Fibroblast of pulmonary artery (primary cell): ENCODE measurements at regions not wholly inside any gene's neighbourhood (a gene's known extent, or its start where the extent isn't known, plus 50 kb on each side); places are given as distances from the start of the nearest gene placed in this dataset.

Source experiments
- DNase-seq: peaks from one replicate; pipeline ENCODE4 v3.0.0-alpha.2; 2010; ENCODE audit warnings: low read depth
- H3K4me3 ChIP-seq: replicated peaks from 2 replicates; pipeline ENCODE4 v1.5.1; 2011; ENCODE audit warnings: low read depth, mild to moderate bottlenecking, control low read depth, low read length, moderate library complexity
- TF ChIP-seq, protein P1 (sequence below): IDR thresholded peaks from 2 replicates; pipeline ENCODE4 v1.5.1; 2011; ENCODE audit warnings: mild to moderate bottlenecking, control low read depth, low read length, inconsistent platforms; ENCODE audit errors: missing control alignments

GRCh38 chr18:21955757-21956652, 213.4 kb upstream of the GATA6 start:
- TF ChIP-seq, protein P1, sequence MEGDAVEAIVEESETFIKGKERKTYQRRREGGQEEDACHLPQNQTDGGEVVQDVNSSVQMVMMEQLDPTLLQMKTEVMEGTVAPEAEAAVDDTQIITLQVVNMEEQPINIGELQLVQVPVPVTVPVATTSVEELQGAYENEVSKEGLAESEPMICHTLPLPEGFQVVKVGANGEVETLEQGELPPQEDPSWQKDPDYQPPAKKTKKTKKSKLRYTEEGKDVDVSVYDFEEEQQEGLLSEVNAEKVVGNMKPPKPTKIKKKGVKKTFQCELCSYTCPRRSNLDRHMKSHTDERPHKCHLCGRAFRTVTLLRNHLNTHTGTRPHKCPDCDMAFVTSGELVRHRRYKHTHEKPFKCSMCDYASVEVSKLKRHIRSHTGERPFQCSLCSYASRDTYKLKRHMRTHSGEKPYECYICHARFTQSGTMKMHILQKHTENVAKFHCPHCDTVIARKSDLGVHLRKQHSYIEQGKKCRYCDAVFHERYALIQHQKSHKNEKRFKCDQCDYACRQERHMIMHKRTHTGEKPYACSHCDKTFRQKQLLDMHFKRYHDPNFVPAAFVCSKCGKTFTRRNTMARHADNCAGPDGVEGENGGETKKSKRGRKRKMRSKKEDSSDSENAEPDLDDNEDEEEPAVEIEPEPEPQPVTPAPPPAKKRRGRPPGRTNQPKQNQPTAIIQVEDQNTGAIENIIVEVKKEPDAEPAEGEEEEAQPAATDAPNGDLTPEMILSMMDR: peak; percentile 99
- H3K4me3 ChIP-seq: no peak overlapping the region
- peak; percentile 79 for DNase-seq

- TF ChIP-seq, protein P1: no peak
- DNase-seq: no peak
Measured at GRCh38 chr18:21958263-21958662, 211.1 kb upstream of the GATA6 start.

GRCh38 chr18:21958707-21959450, 210.5 kb upstream of the GATA6 start:
- TF ChIP-seq, protein P1: no peak
- H3K4me3 ChIP-seq: no peak overlapping the region
- no peak for DNase-seq

More at GRCh38 chr18:21958263-21958662, 211.1 kb upstream of the GATA6 start:
- H3K4me3 ChIP-seq: no peak overlapping the region

GRCh38 chr18:21960189-21960588, 209.2 kb upstream of the GATA6 start:
- TF ChIP-seq, protein P1: no peak
- no peak overlapping the region for H3K4me3 ChIP-seq
- DNase-seq: peak; percentile 38

DNA sequence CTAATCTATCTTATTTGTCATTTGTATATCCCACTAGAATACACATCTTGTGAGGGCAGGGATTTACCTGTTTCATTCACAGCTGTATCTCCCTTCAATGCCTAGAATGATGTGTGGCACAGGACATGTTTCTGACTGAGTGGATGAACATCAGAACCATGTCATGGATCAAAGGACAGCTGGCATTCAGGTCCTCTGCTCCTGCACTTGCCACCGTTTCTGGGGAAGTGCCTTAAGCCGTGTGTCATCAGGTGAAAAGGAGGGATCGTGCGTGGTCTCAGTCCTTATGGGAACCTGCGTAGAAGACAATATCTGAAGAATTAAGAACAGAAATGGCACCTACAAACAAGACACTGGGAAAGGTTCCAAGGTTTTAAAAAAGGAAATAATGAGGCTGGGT, 206.1 kb upstream of the GATA6 start:
- no peak for DNase-seq
- no peak overlapping the region for H3K4me3 ChIP-seq
- TF ChIP-seq, protein P1: no peak

GRCh38 chr18:21968338-21968737, 201.1 kb upstream of the GATA6 start:
- no peak overlapping the region for H3K4me3 ChIP-seq
- no peak for DNase-seq
- TF ChIP-seq, protein P1: no peak
